NCI-H1048 (cell line): ENCODE measurements at regions not wholly inside any gene's neighbourhood (a gene's known extent, or its start where the extent isn't known, plus 50 kb on each side); places are given as distances from the start of the nearest gene placed in this dataset.

Experiments
- DNase-seq: peaks from one replicate; lab custom pipeline; 2025; lab: John Stamatoyannopoulos, UW

- DNase-seq, result no peak
Observed at GRCh38 chr7:155921086-155921803, 109.0 kb upstream of the SHH start.

GRCh38 chr7:155920068-155920461 lies 107.8 kb upstream of the SHH start:
- no peak for DNase-seq

GRCh38 chr7:155919391-155920067 lies 107.3 kb upstream of the SHH start:
- DNase-seq, result no peak

- DNase-seq, result no peak
Observed at GRCh38 chr7:155918720-155919390, 106.6 kb upstream of the SHH start.

DNA sequence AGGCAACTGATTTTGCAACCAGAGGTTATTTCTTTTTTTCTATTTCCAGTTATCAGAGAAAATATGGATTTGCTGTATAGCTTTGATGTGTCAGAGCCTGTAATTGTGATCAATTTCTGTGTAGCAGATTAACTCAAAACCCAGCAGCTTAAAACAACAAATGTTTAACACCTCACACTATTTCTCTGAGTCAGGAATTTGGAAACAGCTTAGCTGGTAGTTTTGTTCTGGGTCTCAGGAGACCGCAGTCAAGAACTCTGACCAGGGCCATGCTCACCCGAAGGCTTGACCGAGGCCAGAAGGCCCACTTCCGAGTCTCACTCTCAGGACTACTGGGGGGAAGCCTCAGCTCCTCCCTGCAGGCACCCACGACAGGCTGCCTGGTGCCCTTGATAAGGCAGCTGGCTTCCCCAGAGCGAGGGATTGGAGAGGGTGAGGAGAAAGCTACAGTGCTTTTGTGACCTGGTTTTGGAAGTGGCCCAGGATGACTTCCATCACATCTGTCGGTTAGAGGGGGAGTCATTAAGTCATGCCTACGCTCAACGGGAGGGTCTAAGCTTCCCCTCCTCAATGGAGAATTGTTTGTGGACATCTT lies 105.7 kb upstream of the SHH start:
- no peak for DNase-seq

DNA sequence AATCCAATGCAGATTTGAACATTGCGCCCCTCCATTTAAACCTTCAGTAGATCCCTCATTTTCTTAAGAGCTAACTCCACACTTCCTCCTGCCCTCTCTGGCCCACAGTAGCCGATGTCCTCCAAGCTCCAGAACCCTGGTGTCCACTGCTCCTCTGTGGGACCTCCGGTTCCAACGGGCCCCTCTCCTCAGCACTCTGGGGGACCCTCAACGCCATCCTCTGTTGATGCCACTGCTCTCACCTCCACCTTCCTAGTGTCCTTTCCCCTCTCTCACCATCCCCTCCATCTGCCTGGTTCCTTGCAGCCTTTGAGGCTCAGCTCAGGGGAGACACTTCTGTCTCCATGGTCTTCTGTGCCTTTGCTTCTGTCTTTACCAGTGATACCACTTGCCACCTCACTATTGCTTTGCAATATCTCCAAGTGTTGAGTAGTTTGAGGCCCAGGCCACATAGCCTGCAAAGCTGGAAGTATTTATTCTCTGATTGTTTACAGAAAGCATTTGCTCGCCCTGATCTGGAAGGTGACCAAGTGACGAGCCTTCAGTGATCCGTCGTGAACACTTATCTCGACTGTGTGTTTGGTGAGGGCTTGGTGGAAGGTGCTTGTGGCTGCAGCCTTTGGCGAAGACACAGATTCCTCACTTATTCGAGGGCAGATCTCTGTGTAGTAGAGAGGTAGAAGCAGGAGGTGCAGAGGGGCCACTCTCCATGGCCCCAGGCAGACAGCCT lies 104.8 kb upstream of the SHH start:
- DNase-seq, result no peak

DNA sequence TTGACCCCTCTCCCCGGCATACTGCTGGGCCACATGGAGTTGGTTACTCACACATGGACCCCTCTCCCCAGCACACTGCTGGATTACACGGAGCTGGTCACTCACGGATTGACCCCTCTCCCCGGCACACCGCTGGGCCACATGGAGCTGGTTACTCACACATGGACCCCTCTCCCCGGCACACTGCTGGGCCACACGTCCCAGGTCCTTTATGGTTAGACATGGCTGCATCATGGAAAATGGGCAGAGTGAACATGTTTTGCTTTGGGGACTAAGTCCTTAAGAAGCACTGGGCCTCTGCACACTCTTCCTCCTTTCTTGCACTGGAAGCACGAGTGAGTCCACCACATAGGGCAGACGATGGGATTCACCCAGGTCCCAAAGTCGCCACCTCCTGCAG lies 102.1 kb upstream of the SHH start:
- DNase-seq, result no peak

- no peak for DNase-seq
Observed at GRCh38 chr7:155913719-155914118, 101.5 kb upstream of the SHH start.

DNA sequence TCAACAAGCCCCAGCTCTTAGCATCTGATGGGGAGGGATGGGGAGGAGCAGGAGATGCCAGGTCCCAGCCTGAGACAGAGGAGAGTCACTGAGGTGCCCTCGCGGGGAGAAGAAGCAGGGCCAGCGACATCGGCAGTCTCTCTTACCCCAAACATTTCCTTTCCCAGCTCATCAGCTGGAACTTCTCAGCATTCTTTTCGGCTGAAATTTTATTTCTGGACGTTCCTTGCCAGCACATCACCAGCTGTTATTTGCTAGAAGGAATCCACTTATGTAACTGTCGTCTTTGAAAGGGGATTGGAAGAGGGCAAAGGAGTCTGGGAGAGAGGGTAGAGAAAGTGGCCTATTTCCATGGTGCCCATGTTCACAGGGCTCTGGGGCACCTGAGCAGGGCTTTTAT lies 101.0 kb upstream of the SHH start:
- no peak for DNase-seq

DNA sequence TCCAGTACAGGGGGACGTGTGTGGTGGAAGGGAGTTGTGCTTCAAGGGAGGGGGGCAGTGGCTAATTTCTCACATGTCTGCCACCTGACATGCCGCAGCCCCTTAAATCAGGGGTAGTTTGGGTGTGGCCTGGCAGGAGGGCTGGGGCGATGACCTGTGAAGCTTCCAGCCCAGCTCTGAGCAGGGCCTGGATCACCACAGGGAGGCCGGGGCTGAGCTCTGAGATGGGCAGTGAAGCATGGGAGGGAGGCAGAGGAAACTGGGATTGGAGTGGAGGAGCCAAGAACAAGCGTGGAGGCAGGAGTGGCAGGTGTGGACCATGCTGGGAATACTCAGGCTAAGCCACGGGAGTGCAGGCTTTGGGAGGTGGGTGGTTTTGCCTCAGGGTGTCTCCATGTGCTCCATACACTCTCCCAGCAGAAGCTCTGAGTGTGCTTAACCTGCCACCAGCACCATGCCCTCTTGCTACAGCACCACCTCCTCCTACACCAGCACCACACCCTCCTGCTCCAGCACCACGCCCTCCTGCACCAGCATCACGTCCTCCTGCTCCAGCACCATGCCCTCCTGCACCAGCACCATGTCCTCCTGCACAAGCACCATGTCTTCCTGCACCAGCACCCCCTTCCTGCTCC lies 99.3 kb upstream of the SHH start:
- DNase-seq, result no peak

- no peak for DNase-seq
Observed at GRCh38 chr7:155908385-155908784, 96.1 kb upstream of the SHH start.

DNA sequence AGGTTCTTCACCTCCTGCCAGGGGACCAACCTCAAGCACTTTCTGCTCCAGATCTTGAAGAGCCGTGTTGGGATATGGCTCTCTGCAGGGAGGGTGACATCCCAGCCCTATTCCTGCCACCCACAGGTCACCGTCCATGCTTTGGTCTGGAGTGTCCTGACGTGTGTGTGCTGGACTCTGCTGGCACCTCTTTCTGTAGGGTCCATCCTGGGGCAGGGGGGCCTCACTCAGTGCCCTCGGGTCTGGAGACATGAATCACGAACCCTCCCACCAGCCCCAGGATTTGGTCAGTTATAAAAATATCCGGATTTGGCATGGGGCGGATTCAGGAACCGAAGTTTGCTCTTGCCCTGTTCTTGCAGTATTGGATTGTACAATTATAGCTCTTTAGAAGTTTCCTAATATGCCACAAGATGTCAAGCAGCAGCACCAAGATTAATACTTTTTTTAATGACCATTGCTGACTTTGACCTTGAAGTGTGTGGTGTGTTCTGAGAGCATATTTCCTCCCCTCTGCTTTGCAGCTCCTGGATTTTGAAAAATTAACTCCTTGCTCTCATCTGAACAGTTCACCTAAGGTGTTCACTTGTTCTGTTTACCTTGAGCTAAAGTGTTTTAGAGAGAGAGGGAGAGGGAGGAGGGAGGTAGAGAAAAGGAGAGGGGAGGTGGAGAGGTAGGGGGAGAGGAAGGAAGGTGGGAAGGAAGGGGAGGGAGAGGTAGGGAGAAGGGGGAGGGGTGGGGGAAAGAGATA lies 95.4 kb upstream of the SHH start:
- no peak for DNase-seq

DNA sequence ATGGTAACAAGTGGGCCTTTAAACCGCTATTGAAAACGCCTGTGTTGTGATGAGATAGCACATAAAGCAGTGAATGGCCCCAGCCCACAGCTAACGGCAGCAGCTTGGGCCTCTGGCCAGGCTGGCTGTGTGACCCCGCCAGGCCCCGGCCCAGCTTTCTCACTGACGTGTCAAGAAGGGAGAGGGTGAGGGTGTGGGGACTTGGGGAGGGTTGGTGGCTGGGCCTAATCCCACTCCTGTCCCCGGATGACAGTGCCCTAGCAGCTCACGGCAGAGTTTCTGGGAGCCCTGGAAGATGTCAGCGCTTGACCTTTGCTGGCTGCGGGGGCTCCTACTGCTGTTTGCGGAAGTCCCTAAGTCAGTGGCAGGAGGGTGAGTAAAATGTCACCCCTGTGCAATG lies 88.9 kb upstream of the SHH start:
- DNase-seq, result no peak

DNA sequence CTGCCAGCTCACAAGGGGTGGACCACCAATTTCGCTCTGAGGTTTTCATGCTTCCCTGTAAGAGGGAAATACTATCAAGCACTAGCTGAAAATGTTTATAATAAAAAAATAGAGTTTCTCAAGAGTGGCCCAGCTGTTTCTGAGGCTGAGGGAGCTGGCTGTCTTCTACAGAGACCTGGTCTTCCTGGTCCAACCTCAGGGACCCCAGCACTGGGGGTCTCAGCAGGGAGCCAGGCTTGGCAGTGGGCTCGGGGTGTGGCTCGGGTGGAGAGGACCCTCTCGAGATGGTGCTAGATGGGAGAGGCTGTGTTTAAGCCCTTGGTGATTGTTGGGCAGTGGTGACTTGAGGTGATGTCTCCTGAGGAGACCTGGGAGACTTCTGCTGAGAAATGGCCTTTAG lies 87.3 kb upstream of the SHH start:
- DNase-seq, result no peak

- DNase-seq, result no peak
Observed at GRCh38 chr7:155897758-155898386, 85.6 kb upstream of the SHH start.

- no peak for DNase-seq
Observed at GRCh38 chr7:155896531-155897263, 84.4 kb upstream of the SHH start.

GRCh38 chr7:155893664-155894063 lies 81.4 kb upstream of the SHH start:
- DNase-seq, result no peak

GRCh38 chr7:155893176-155893575 lies 80.9 kb upstream of the SHH start:
- DNase-seq, result no peak

DNA sequence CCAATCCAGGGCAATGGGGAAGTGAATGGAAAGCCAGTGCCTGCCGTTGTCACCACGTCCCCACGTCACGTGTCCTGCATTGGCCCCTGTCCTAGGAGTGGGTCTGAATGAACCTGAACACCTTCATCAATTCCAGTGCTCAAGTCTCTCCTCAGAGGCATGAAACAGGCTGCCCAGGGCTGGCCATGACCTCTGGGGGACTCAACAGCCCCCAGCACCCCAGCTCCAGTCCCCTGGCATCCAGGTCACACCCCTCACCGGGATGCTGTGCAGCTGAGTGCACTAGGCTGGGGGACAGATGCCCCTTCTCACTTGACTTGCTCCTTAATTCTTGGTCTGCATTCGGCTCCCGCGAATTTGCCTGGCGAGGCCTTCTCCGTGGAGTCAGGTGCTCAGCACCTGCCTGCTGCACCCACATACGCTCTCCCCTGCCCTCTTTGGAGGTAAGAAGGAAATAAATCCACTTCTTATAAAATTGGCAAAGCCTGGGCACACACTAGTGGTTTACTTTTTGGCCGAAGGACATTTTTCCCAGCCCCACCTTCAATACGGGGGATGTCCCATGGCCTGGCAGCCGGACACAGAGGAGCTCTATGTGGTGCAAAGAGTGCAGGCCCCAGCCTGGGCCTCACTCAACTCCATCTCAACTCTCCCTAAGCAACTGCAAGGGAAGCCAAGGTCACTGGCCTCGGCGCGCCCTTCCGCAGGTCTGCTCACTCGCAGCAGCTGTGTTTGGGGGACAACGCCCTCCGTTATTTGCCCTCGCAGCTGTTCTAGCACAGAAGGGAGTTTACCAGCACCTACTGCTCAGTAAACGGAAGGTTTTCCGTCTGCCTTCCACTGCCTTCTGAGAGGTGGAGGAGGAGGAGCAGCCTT lies 77.6 kb upstream of the SHH start:
- no peak for DNase-seq
